Esophagus muscularis mucosa (tissue), 4 donors: ENCODE measurements at regions not wholly inside any gene's neighbourhood (a gene's known extent, or its start where the extent isn't known, plus 50 kb on each side); places are given as distances from the start of the nearest gene placed in this dataset.
"Not testable (repeated sequence)": the region's sequence is repeated elsewhere in the genome, so short reads cannot be mapped to it uniquely, and the experiment has no call there.

Experiments
- CTCF ChIP-seq, 3 experiments: fragments of 200-600 bp in 2 of 3; fragments of 450-650 bp in 1 of 3; sonication (generic) in 2 of 3; IDR thresholded peaks; one replicate each; pipeline ENCODE4 v1.5.1; 2017 to 2019; ENCODE audit warnings: antibody characterized with exemption in 3 of 3, mild to moderate bottlenecking in 2 of 3, moderate library complexity in 1 of 3
- EP300 ChIP-seq: sonication (generic); formaldehyde crosslinking; IDR thresholded peaks from one replicate; pipeline ENCODE4 v1.6.1; 2017; ENCODE audit warnings: antibody characterized with exemption
- POLR2A ChIP-seq: fragments of 450-650 bp; IDR thresholded peaks from one replicate; pipeline ENCODE4 v1.6.1; 2017; ENCODE audit warnings: antibody characterized with exemption, moderate library complexity, mild to moderate bottlenecking, low read depth

- not testable (repeated sequence) for TF ChIP-seq CTCF (IDR thresholded peaks at IDR 0.05); POLR2A; EP300
Observed at GRCh38 chr12:46617737-46618136, 208.1 kb downstream of the SLC38A4 start.
